IMR-90 (cell line): ENCODE measurements at regions not wholly inside any gene's neighbourhood (a gene's known extent, or its start where the extent isn't known, plus 50 kb on each side); places are given as distances from the start of the nearest gene placed in this dataset.

ENCODE experiments used
- RAD21 ChIP-seq: IDR thresholded peaks from 2 replicates; pipeline ENCODE4 v1.6.1; 2012; ENCODE audit warnings: low read length, improper control_type of control experiment
- RFX5 ChIP-seq: IDR thresholded peaks from 2 replicates; pipeline ENCODE4 v1.8.0; 2012; ENCODE audit warnings: low read depth, mild to moderate bottlenecking, low read length, moderate library complexity
- TF ChIP-seq, protein P1 (sequence below): conservative IDR thresholded peaks from 2 replicates; pipeline ENCODE4 v1.5.1; 2012; ENCODE audit warnings: mild to moderate bottlenecking, low read depth, low read length, improper control_type of control experiment
- TF ChIP-seq, protein P2 (sequence below): fragments of 150-350 bp; IDR thresholded peaks from 2 replicates; pipeline ENCODE4 v1.6.1; 2016; ENCODE audit warnings: low read depth, mild to moderate bottlenecking, low read length, moderate library complexity, borderline replicate concordance

DNA sequence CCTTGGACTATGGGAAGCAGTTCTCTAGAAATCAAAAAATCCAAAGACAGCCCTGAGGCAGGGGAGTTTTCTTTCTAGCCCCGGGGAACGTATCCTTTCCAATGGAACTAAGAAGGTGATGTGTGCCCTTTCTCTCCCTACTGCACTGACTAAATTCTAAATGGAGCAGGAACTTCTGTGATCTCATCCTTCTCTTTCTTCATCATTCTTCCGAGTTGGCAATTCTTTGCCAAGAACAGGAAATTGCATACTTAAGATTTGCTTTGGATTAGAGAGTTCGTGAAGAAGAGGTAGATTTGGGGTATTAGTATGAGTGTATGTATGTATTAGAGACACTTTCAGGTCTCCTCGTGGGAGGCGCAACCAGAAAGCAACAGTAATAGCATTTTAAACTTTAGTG lies 178.0 kb upstream of the PIK3R1 start:
- TF ChIP-seq RFX5: no peak
- TF ChIP-seq, protein P1, sequence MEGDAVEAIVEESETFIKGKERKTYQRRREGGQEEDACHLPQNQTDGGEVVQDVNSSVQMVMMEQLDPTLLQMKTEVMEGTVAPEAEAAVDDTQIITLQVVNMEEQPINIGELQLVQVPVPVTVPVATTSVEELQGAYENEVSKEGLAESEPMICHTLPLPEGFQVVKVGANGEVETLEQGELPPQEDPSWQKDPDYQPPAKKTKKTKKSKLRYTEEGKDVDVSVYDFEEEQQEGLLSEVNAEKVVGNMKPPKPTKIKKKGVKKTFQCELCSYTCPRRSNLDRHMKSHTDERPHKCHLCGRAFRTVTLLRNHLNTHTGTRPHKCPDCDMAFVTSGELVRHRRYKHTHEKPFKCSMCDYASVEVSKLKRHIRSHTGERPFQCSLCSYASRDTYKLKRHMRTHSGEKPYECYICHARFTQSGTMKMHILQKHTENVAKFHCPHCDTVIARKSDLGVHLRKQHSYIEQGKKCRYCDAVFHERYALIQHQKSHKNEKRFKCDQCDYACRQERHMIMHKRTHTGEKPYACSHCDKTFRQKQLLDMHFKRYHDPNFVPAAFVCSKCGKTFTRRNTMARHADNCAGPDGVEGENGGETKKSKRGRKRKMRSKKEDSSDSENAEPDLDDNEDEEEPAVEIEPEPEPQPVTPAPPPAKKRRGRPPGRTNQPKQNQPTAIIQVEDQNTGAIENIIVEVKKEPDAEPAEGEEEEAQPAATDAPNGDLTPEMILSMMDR: no peak
- TF ChIP-seq RAD21: no peak
- TF ChIP-seq, protein P2, sequence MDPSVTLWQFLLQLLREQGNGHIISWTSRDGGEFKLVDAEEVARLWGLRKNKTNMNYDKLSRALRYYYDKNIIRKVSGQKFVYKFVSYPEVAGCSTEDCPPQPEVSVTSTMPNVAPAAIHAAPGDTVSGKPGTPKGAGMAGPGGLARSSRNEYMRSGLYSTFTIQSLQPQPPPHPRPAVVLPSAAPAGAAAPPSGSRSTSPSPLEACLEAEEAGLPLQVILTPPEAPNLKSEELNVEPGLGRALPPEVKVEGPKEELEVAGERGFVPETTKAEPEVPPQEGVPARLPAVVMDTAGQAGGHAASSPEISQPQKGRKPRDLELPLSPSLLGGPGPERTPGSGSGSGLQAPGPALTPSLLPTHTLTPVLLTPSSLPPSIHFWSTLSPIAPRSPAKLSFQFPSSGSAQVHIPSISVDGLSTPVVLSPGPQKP: no peak
